ENCODE measurements at regions not wholly inside any gene's neighbourhood (a gene's known extent, or its start where the extent isn't known, plus 50 kb on each side); places are given as distances from the start of the nearest gene placed in this dataset.
"Not testable (repeated sequence)": the region's sequence is repeated elsewhere in the genome, so short reads cannot be mapped to it uniquely, and the experiment has no call there.

GRCh38 chr5:15097552-15097951 lies 226.0 kb upstream of the ANKH start:
- H4K8ac ChIP-seq (ENCODE audit: low read depth, low read length): no peak overlapping the region
- H3K4me3 ChIP-seq (ENCODE audit: low read length): no peak overlapping the region
- no peak overlapping the region for H3K4me2 ChIP-seq (ENCODE audit: low read length)
- H3K27me3 ChIP-seq (ENCODE audit: insufficient read depth, low read length, poor library complexity): no peaks in the 10 kb centered on the region
- no peak overlapping the region for H2BK5ac ChIP-seq (ENCODE audit: low read length)
- no peaks in the 10 kb centered on the region for H3K36me3 ChIP-seq (ENCODE audit: control insufficient read depth, insufficient read depth, low read length)
- no peak overlapping the region for H3K9ac ChIP-seq (ENCODE audit: low read length)
- H3K4ac ChIP-seq (ENCODE audit: low read depth, low read length): no peak overlapping the region
- H3K79me2 ChIP-seq (ENCODE audit: control insufficient read depth, insufficient read depth, low read length): no peaks in the 10 kb centered on the region
- H3K79me1 ChIP-seq (ENCODE audit: low read length): no peaks in the 10 kb centered on the region
- no peak overlapping the region for H3K27ac ChIP-seq (ENCODE audit: low read depth, low read length)
- no peak overlapping the region for H2BK120ac ChIP-seq (ENCODE audit: low read depth, low read length)
- no peak overlapping the region for H3K18ac ChIP-seq (ENCODE audit: low read length)
- H4K5ac ChIP-seq (ENCODE audit: low read length): no peak overlapping the region
- DNase-seq: no peak
- no peaks in the 10 kb centered on the region for H3K4me1 ChIP-seq (ENCODE audit: control insufficient read depth, low read depth, low read length)
- no peak overlapping the region for H2AK5ac ChIP-seq (ENCODE audit: low read length)
- H3K56ac ChIP-seq (ENCODE audit: low read length): no peak overlapping the region
- H3K23ac ChIP-seq (ENCODE audit: low read length): no peak overlapping the region
- no peak overlapping the region for H2BK15ac ChIP-seq (replicated peaks; ENCODE audit: low read depth)

GRCh38 chr5:15096686-15097085 lies 225.1 kb upstream of the ANKH start:
- H2BK15ac ChIP-seq (replicated peaks; ENCODE audit: low read depth); H3K23ac ChIP-seq (ENCODE audit: low read length); H3K79me1 ChIP-seq (ENCODE audit: low read length); H3K27ac ChIP-seq (ENCODE audit: low read depth, low read length); H3K79me2 ChIP-seq (ENCODE audit: control insufficient read depth, insufficient read depth, low read length); H3K36me3 ChIP-seq (ENCODE audit: control insufficient read depth, insufficient read depth, low read length); H2AK5ac ChIP-seq (ENCODE audit: low read length); H4K8ac ChIP-seq (ENCODE audit: low read depth, low read length); H3K27me3 ChIP-seq (ENCODE audit: insufficient read depth, low read length, poor library complexity); H3K9ac ChIP-seq (ENCODE audit: low read length); H3K18ac ChIP-seq (ENCODE audit: low read length); H3K4me2 ChIP-seq (ENCODE audit: low read length); H3K4me1 ChIP-seq (ENCODE audit: control insufficient read depth, low read depth, low read length); H3K4ac ChIP-seq (ENCODE audit: low read depth, low read length); H2BK120ac ChIP-seq (ENCODE audit: low read depth, low read length); H3K56ac ChIP-seq (ENCODE audit: low read length); H2BK5ac ChIP-seq (ENCODE audit: low read length); DNase-seq; H4K5ac ChIP-seq (ENCODE audit: low read length); H3K4me3 ChIP-seq (ENCODE audit: low read length): not testable (repeated sequence)
- WGBS (ENCODE audit: extremely low coverage, insufficient coverage, low lambda C conversion rate): no CpG with 5 or more reads among the region's 22 CpGs

- Histone ChIP-seq H2BK120ac (ENCODE audit: low read depth, low read length) (no peak overlapping the region), H3K79me1 (ENCODE audit: low read length) (no peaks in the 10 kb centered on the region)
Observed at GRCh38 chr5:15092801-15093200, 221.2 kb upstream of the ANKH start.

GRCh38 chr5:15085671-15086070 lies 214.1 kb upstream of the ANKH start:
- H3K4ac ChIP-seq (ENCODE audit: low read depth, low read length): no peak overlapping the region
- no peak overlapping the region for H4K8ac ChIP-seq (ENCODE audit: low read depth, low read length)
- no peak overlapping the region for H3K23ac ChIP-seq (ENCODE audit: low read length)
- H3K36me3 ChIP-seq (ENCODE audit: control insufficient read depth, insufficient read depth, low read length): no peaks in the 10 kb centered on the region
- no peaks in the 10 kb centered on the region for H3K4me1 ChIP-seq (ENCODE audit: control insufficient read depth, low read depth, low read length)
- no peak overlapping the region for H3K9ac ChIP-seq (ENCODE audit: low read length)
- no peak overlapping the region for H3K4me3 ChIP-seq (ENCODE audit: low read length)
- H2AK5ac ChIP-seq (ENCODE audit: low read length): no peak overlapping the region
- H3K18ac ChIP-seq (ENCODE audit: low read length): no peak overlapping the region
- no peak overlapping the region for H2BK15ac ChIP-seq (replicated peaks; ENCODE audit: low read depth)
- H2BK120ac ChIP-seq (ENCODE audit: low read depth, low read length): no peak overlapping the region
- no peaks in the 10 kb centered on the region for H3K79me2 ChIP-seq (ENCODE audit: control insufficient read depth, insufficient read depth, low read length)
- WGBS (ENCODE audit: extremely low coverage, insufficient coverage, low lambda C conversion rate): no CpG with 5 or more reads among the region's 2 CpGs
- no peak overlapping the region for H3K56ac ChIP-seq (ENCODE audit: low read length)
- no peak overlapping the region for H3K27ac ChIP-seq (ENCODE audit: low read depth, low read length)
- H3K4me2 ChIP-seq (ENCODE audit: low read length): no peak overlapping the region
- H2BK5ac ChIP-seq (ENCODE audit: low read length): no peak overlapping the region
- no peak overlapping the region for H4K5ac ChIP-seq (ENCODE audit: low read length)
- no peak for DNase-seq
- no peaks in the 10 kb centered on the region for H3K27me3 ChIP-seq (ENCODE audit: insufficient read depth, low read length, poor library complexity)
- H3K79me1 ChIP-seq (ENCODE audit: low read length): no peaks in the 10 kb centered on the region

More at GRCh38 chr5:15092801-15093200, 221.2 kb upstream of the ANKH start:
- Histone ChIP-seq H3K23ac (ENCODE audit: low read length) (no peak overlapping the region), H3K27me3 (ENCODE audit: insufficient read depth, low read length, poor library complexity) (no peaks in the 10 kb centered on the region), H2BK5ac (ENCODE audit: low read length) (no peak overlapping the region), H3K4me2 (ENCODE audit: low read length) (no peak overlapping the region), H4K5ac (ENCODE audit: low read length) (no peak overlapping the region), H3K4me3 (ENCODE audit: low read length) (no peak overlapping the region), H3K4ac (ENCODE audit: low read depth, low read length) (no peak overlapping the region), H3K4me1 (ENCODE audit: control insufficient read depth, low read depth, low read length) (no peaks in the 10 kb centered on the region), H3K27ac (ENCODE audit: low read depth, low read length) (no peak overlapping the region), H2BK15ac (replicated peaks; ENCODE audit: low read depth) (no peak overlapping the region), H2AK5ac (ENCODE audit: low read length) (no peak overlapping the region), H3K36me3 (ENCODE audit: control insufficient read depth, insufficient read depth, low read length) (no peaks in the 10 kb centered on the region), H3K56ac (ENCODE audit: low read length) (no peak overlapping the region), H3K79me2 (ENCODE audit: control insufficient read depth, insufficient read depth, low read length) (no peaks in the 10 kb centered on the region), H4K8ac (ENCODE audit: low read depth, low read length) (no peak overlapping the region), H3K9ac (ENCODE audit: low read length) (no peak overlapping the region), H3K18ac (ENCODE audit: low read length) (no peak overlapping the region)
- WGBS (ENCODE audit: extremely low coverage, insufficient coverage, low lambda C conversion rate): no CpG with 5 or more reads among the region's 7 CpGs
- DNase-seq: no peak

- H4K8ac ChIP-seq (ENCODE audit: low read depth, low read length): no peak overlapping the region
- H3K4me3 ChIP-seq (ENCODE audit: low read length): no peak overlapping the region
- no peak for DNase-seq
- H2BK5ac ChIP-seq (ENCODE audit: low read length): no peak overlapping the region
- no peak overlapping the region for H2BK15ac ChIP-seq (replicated peaks; ENCODE audit: low read depth)
- no peaks in the 10 kb centered on the region for H3K27me3 ChIP-seq (ENCODE audit: insufficient read depth, low read length, poor library complexity)
- H3K23ac ChIP-seq (ENCODE audit: low read length): no peak overlapping the region
- H3K9ac ChIP-seq (ENCODE audit: low read length): no peak overlapping the region
- H3K79me1 ChIP-seq (ENCODE audit: low read length): no peaks in the 10 kb centered on the region
- H3K4ac ChIP-seq (ENCODE audit: low read depth, low read length): no peak overlapping the region
- H2AK5ac ChIP-seq (ENCODE audit: low read length): no peak overlapping the region
- H3K4me2 ChIP-seq (ENCODE audit: low read length): no peak overlapping the region
- H3K4me1 ChIP-seq (ENCODE audit: control insufficient read depth, low read depth, low read length): no peaks in the 10 kb centered on the region
- no CpG with 5 or more reads among the region's 4 CpGs for WGBS (ENCODE audit: extremely low coverage, insufficient coverage, low lambda C conversion rate)
- no peak overlapping the region for H3K18ac ChIP-seq (ENCODE audit: low read length)
- no peaks in the 10 kb centered on the region for H3K79me2 ChIP-seq (ENCODE audit: control insufficient read depth, insufficient read depth, low read length)
- H3K56ac ChIP-seq (ENCODE audit: low read length): no peak overlapping the region
- H2BK120ac ChIP-seq (ENCODE audit: low read depth, low read length): no peak overlapping the region
- H3K36me3 ChIP-seq (ENCODE audit: control insufficient read depth, insufficient read depth, low read length): no peaks in the 10 kb centered on the region
- no peak overlapping the region for H4K5ac ChIP-seq (ENCODE audit: low read length)
- H3K27ac ChIP-seq (ENCODE audit: low read depth, low read length): no peak overlapping the region
Observed at GRCh38 chr5:15082096-15082495, 210.5 kb upstream of the ANKH start.

GRCh38 chr5:15080219-15080618 lies 208.6 kb upstream of the ANKH start:
- Histone ChIP-seq H3K23ac (ENCODE audit: low read length) (no peak overlapping the region), H3K79me1 (ENCODE audit: low read length) (no peaks in the 10 kb centered on the region), H3K27ac (ENCODE audit: low read depth, low read length) (no peak overlapping the region), H3K18ac (ENCODE audit: low read length) (no peak overlapping the region), H2BK5ac (ENCODE audit: low read length) (no peak overlapping the region), H2AK5ac (ENCODE audit: low read length) (no peak overlapping the region), H4K8ac (ENCODE audit: low read depth, low read length) (no peak overlapping the region), H3K79me2 (ENCODE audit: control insufficient read depth, insufficient read depth, low read length) (no peaks in the 10 kb centered on the region), H3K4me3 (ENCODE audit: low read length) (no peak overlapping the region), H2BK120ac (ENCODE audit: low read depth, low read length) (no peak overlapping the region), H3K4ac (ENCODE audit: low read depth, low read length) (no peak overlapping the region), H3K9ac (ENCODE audit: low read length) (no peak overlapping the region), H3K36me3 (ENCODE audit: control insufficient read depth, insufficient read depth, low read length) (no peaks in the 10 kb centered on the region), H2BK15ac (replicated peaks; ENCODE audit: low read depth) (no peak overlapping the region), H3K27me3 (ENCODE audit: insufficient read depth, low read length, poor library complexity) (no peaks in the 10 kb centered on the region), H3K4me2 (ENCODE audit: low read length) (no peak overlapping the region), H3K4me1 (ENCODE audit: control insufficient read depth, low read depth, low read length) (no peaks in the 10 kb centered on the region), H4K5ac (ENCODE audit: low read length) (no peak overlapping the region), H3K56ac (ENCODE audit: low read length) (no peak overlapping the region)
- no CpG with 5 or more reads among the region's 1 CpG for WGBS (ENCODE audit: extremely low coverage, insufficient coverage, low lambda C conversion rate)
- DNase-seq: no peak
